ENCODE measurements at regions not wholly inside any gene's neighbourhood (a gene's known extent, or its start where the extent isn't known, plus 50 kb on each side); places are given as distances from the start of the nearest gene placed in this dataset.

DNA sequence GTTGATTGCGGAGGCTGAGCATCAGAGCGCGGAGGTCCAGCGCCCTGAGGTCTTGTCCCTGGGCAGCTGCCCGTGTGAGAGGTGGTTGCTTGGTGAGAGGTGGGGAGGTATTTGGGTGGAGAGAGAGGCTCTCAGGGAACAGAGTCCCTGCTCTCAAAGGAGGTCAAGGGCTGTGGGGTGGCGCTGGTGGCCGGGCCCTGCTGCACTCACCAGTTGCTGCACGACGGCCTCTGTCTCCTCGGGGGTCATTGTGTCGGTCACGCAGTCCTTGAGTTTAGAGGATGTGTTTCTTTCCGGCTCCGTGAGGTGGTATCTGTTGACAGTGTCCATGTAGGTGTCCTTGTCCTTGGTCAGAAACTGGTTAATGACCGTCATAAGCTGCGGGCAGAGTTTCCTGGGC lies 95.5 kb downstream of the WTIP start:
- no peaks in the 10 kb centered on the region for H3K4me1 Mint-ChIP-seq (ENCODE audit: insufficient read depth, unreplicated experiment)
- H3K27ac Mint-ChIP-seq (ENCODE audit: low read depth, unreplicated experiment), result no peak overlapping the region
- peaks cover 30% of the 10 kb centered on the region for H3K9me3 Mint-ChIP-seq (ENCODE audit: unreplicated experiment)
- no peak overlapping the region for H3K4me3 Mint-ChIP-seq (ENCODE audit: unreplicated experiment)
- BruUV-seq (replicated peaks), result no TSS peak
- ChIA-PET CTCF (no interaction called here), POLR2A (no interaction called here)
- H3K36me3 Mint-ChIP-seq (ENCODE audit: insufficient read depth, unreplicated experiment), result no peaks in the 10 kb centered on the region
- no peak for DNase-seq (ENCODE audit: unreplicated experiment)
- intact Hi-C loops (cut with micrococcal nuclease), result no loop called here
- no peaks in the 10 kb centered on the region for H3K27me3 Mint-ChIP-seq (ENCODE audit: insufficient read depth, unreplicated experiment)
- TF ChIP-seq, protein P1, sequence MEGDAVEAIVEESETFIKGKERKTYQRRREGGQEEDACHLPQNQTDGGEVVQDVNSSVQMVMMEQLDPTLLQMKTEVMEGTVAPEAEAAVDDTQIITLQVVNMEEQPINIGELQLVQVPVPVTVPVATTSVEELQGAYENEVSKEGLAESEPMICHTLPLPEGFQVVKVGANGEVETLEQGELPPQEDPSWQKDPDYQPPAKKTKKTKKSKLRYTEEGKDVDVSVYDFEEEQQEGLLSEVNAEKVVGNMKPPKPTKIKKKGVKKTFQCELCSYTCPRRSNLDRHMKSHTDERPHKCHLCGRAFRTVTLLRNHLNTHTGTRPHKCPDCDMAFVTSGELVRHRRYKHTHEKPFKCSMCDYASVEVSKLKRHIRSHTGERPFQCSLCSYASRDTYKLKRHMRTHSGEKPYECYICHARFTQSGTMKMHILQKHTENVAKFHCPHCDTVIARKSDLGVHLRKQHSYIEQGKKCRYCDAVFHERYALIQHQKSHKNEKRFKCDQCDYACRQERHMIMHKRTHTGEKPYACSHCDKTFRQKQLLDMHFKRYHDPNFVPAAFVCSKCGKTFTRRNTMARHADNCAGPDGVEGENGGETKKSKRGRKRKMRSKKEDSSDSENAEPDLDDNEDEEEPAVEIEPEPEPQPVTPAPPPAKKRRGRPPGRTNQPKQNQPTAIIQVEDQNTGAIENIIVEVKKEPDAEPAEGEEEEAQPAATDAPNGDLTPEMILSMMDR (IDR thresholded peaks at IDR 0.05; ENCODE audit: unreplicated experiment), result no peak

DNA sequence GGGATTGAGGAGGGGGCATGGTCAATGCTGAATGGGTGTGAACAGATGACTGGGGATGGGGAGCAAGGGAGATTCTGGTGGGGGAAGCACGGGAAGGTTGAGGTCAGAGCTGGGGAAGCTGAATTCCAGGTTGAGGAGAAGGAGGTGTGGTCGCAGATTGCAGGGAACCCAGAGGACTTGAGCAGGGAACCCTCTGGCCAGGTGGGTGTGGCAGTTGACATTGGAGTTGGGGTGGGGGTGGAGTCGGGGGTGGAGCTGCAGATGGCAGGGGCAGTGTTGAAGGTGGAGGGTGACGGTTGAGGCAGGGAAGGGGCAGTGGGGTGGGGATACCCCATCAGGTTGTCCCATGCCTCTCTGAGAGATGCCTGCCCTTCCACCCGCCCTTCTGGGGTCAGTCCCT lies 94.7 kb downstream of the WTIP start:
- TF ChIP-seq, protein P1 (IDR thresholded peaks at IDR 0.05; ENCODE audit: unreplicated experiment), result no peak
- Mint-ChIP-seq H3K9me3 (ENCODE audit: unreplicated experiment) (peaks cover 30% of the 10 kb centered on the region), H3K4me3 (ENCODE audit: unreplicated experiment) (no peak overlapping the region), H3K4me1 (ENCODE audit: insufficient read depth, unreplicated experiment) (no peaks in the 10 kb centered on the region), H3K36me3 (ENCODE audit: insufficient read depth, unreplicated experiment) (no peaks in the 10 kb centered on the region), H3K27ac (ENCODE audit: low read depth, unreplicated experiment) (no peak overlapping the region), H3K27me3 (ENCODE audit: insufficient read depth, unreplicated experiment) (no peaks in the 10 kb centered on the region)
- ChIA-PET CTCF (no interaction called here), POLR2A (no interaction called here)
- intact Hi-C loops (cut with micrococcal nuclease), result no loop called here
- DNase-seq (ENCODE audit: unreplicated experiment), result no peak
- BruUV-seq (replicated peaks), result no TSS peak

DNA sequence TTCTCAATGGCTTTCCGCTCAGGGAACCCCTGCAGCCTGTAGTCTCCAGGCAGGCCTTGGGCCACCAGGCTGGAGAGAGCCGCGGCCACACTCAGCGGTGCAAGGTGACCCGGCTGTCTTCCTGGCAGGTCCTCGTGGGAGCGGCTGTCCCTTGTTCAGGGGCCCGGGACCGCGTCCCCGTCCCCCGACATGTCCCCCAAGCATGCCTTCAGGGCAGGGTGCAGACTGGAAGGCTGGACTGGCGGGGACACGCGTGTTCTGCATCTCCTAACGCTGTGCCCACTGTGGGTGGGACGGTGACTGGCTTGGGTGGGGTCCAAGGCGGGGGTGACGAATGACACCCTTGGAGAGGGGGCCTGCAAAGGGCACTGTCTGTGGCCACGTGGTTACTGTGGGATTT lies 93.6 kb downstream of the WTIP start:
- peaks cover 30% of the 10 kb centered on the region for H3K9me3 Mint-ChIP-seq (ENCODE audit: unreplicated experiment)
- intact Hi-C loops (cut with micrococcal nuclease), result no loop called here
- H3K4me1 Mint-ChIP-seq (ENCODE audit: insufficient read depth, unreplicated experiment), result no peaks in the 10 kb centered on the region
- H3K27ac Mint-ChIP-seq (ENCODE audit: low read depth, unreplicated experiment), result no peak overlapping the region
- no peak for DNase-seq (ENCODE audit: unreplicated experiment)
- peaks cover 6% of the 10 kb centered on the region for H3K36me3 Mint-ChIP-seq (ENCODE audit: insufficient read depth, unreplicated experiment)
- POLR2A ChIA-PET, result no interaction called here
- H3K27me3 Mint-ChIP-seq (ENCODE audit: insufficient read depth, unreplicated experiment), result no peaks in the 10 kb centered on the region
- H3K4me3 Mint-ChIP-seq (ENCODE audit: unreplicated experiment), result no peak overlapping the region
- TF ChIP-seq, protein P1 (IDR thresholded peaks at IDR 0.05; ENCODE audit: unreplicated experiment), result no peak
- CTCF ChIA-PET, result interaction anchor here (0.6 kb wide), 2 partner anchors 40 to 44 kb away, joined by 3 to 4 read pairs; no protein-coding TSS in a partner anchor
- BruUV-seq (replicated peaks), result no TSS peak

DNA sequence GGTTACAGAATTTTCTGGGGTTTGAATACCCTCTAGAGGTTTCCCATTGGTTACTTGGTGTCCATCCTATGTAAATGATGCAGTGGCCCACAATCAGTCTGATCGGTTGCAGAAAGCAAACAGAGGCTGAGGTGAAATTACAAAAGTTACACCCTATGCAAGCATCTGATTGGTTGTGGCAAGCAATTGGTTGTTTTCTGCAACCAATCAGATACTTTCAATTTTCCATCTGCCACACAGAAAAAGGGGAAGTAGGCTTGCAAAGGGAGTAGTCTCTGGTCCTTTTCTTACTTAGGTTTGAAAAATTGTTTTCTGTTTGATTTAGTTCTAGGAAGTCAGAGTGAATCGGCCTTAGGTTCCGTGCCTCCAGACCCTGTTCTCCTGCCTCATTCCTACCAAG lies 93.1 kb downstream of the WTIP start:
- no peak for DNase-seq (ENCODE audit: unreplicated experiment)
- Mint-ChIP-seq H3K36me3 (ENCODE audit: insufficient read depth, unreplicated experiment) (peaks cover 6% of the 10 kb centered on the region), H3K27me3 (ENCODE audit: insufficient read depth, unreplicated experiment) (no peaks in the 10 kb centered on the region), H3K27ac (ENCODE audit: low read depth, unreplicated experiment) (no peak overlapping the region), H3K4me1 (ENCODE audit: insufficient read depth, unreplicated experiment) (no peaks in the 10 kb centered on the region), H3K9me3 (ENCODE audit: unreplicated experiment) (peaks cover 30% of the 10 kb centered on the region), H3K4me3 (ENCODE audit: unreplicated experiment) (no peak overlapping the region)
- intact Hi-C loops (cut with micrococcal nuclease), result no loop called here
- BruUV-seq (replicated peaks), result no TSS peak
- ChIA-PET CTCF (no interaction called here), POLR2A (no interaction called here)
- TF ChIP-seq, protein P1 (IDR thresholded peaks at IDR 0.05; ENCODE audit: unreplicated experiment), result no peak

Measured in MCF 10A (cell line).